Mesendoderm (in vitro differentiated cells): ENCODE measurements at regions not wholly inside any gene's neighbourhood (a gene's known extent, or its start where the extent isn't known, plus 50 kb on each side); places are given as distances from the start of the nearest gene placed in this dataset.

ENCODE experiments used
- DNase-seq: peaks from one replicate; pipeline ENCODE4 v3.0.0; 2013
- H2AK5ac ChIP-seq: 2 replicates; pipeline ENCODE4 v1.6.1; 2013; ENCODE audit warnings: low read length, inconsistent platforms
- H2BK120ac ChIP-seq: 2 replicates; pipeline ENCODE4 v1.6.1; 2013; ENCODE audit warnings: low read depth, mild to moderate bottlenecking, low read length, moderate library complexity, mixed read lengths
- H2BK15ac ChIP-seq: replicated peaks from 2 replicates; pipeline ENCODE4 v1.6.1; 2013; ENCODE audit warnings: low read depth, mild to moderate bottlenecking, moderate library complexity
- H2BK5ac ChIP-seq: 2 replicates; pipeline ENCODE4 v1.6.1; 2013; ENCODE audit warnings: low read length, inconsistent platforms
- H3K18ac ChIP-seq: 2 replicates; pipeline ENCODE4 v1.6.1; 2013; ENCODE audit warnings: mild to moderate bottlenecking, low read length, mixed read lengths
- H3K23ac ChIP-seq: one replicate; pipeline ENCODE4 v1.6.1; 2013; ENCODE audit warnings: low read length
- H3K27ac ChIP-seq: 2 replicates; pipeline ENCODE4 v1.5.1; 2013; ENCODE audit warnings: low read depth, mild to moderate bottlenecking, inconsistent platforms, low read length, moderate library complexity
- H3K27me3 ChIP-seq: 2 replicates; pipeline ENCODE4 v1.6.1; 2013; ENCODE audit warnings: low read length, control low read depth, mild to moderate bottlenecking, inconsistent platforms; ENCODE audit not compliant: insufficient read depth, poor library complexity
- H3K36me3 ChIP-seq: 2 replicates; pipeline ENCODE4 v1.6.1; 2013; ENCODE audit warnings: low read length, inconsistent platforms; ENCODE audit not compliant: control insufficient read depth, insufficient read depth
- H3K4ac ChIP-seq: one replicate; pipeline ENCODE4 v1.6.1; 2013; ENCODE audit warnings: low read depth, mild to moderate bottlenecking, low read length, moderate library complexity
- H3K4me1 ChIP-seq: 2 replicates; pipeline ENCODE4 v1.6.1; 2013; ENCODE audit warnings: low read depth, low read length, inconsistent platforms; ENCODE audit not compliant: control insufficient read depth
- H3K4me2 ChIP-seq: 2 replicates; pipeline ENCODE4 v1.6.1; 2013; ENCODE audit warnings: low read length
- H3K4me3 ChIP-seq: 2 replicates; pipeline ENCODE4 v1.5.1; 2013; ENCODE audit warnings: mild to moderate bottlenecking, low read length
- H3K56ac ChIP-seq: one replicate; pipeline ENCODE4 v1.6.1; 2013; ENCODE audit warnings: low read length
- H3K79me1 ChIP-seq: 2 replicates; pipeline ENCODE4 v1.6.1; 2013; ENCODE audit warnings: low read length, inconsistent platforms
- H3K79me2 ChIP-seq: 2 replicates; pipeline ENCODE4 v1.6.1; 2013; ENCODE audit warnings: mild to moderate bottlenecking, low read length; ENCODE audit not compliant: control insufficient read depth, insufficient read depth
- H3K9ac ChIP-seq: 2 replicates; pipeline ENCODE4 v1.6.1; 2013; ENCODE audit warnings: low read length, inconsistent platforms
- H4K5ac ChIP-seq: one replicate; pipeline ENCODE4 v1.6.1; 2013; ENCODE audit warnings: low read length
- H4K8ac ChIP-seq: one replicate; pipeline ENCODE4 v1.6.1; 2013; ENCODE audit warnings: low read depth, mild to moderate bottlenecking, control low read depth, low read length, moderate library complexity
- WGBS: extraction: QIAGEN DNeasy Blood & Tissue Kit; methylation state at CpG from one replicate; pipeline ENCODE4 v1.1.7; 2013; ENCODE audit warnings: low lambda C conversion rate, missing lambda C conversion rate; ENCODE audit not compliant: insufficient coverage; ENCODE audit errors: extremely low coverage; 5-methylcytosine and 5-hydroxymethylcytosine counted together

DNA sequence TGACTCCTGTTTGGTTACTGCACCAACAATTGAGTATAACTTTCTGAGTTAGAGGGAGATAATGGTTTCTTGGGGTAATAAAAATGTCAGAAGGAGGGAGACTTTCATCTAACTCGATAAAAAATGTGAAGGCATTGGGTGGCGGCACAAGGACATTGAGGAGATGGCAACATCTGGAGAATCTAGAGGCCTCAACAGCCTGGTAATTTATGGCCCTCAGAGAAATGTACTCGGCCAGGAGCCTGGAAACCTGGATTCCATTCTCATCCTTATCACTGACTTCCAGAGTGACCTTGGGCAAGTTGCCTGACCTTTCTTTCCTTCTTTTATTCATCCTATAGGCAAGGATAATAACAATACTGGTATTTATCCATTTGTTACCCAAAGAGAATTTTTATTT lies 173.5 kb upstream of the MEX3C start:
- no peak overlapping the region for H3K56ac ChIP-seq

DNA sequence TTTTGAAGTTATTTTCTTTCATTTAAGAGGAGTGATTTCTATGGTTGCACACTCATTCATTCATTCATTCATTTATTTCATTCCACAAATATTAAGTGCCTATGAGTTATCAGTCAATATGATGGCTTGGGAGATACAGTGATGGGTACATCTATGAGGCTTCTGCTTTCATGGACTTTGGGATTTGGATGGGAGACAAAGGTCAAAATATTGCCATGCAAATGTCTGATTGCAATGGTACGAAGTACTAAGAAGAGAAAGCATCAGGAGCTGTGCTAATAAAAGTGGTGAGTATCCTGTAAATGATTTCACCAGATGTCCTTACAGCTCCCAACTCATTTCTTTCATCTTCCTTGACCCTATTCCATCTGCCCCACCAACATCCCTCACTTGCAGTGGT lies 174.4 kb upstream of the MEX3C start:
- no peak overlapping the region for H3K4me2 ChIP-seq
- no peak for DNase-seq
- no peak overlapping the region for H3K23ac ChIP-seq
- no peak overlapping the region for H4K5ac ChIP-seq
- no peaks in the 10 kb centered on the region for H3K4me1 ChIP-seq
- no peaks in the 10 kb centered on the region for H3K27me3 ChIP-seq
- no peak overlapping the region for H3K18ac ChIP-seq
- H3K79me1 ChIP-seq, result no peaks in the 10 kb centered on the region
- H3K9ac ChIP-seq, result no peak overlapping the region
- H2AK5ac ChIP-seq, result no peak overlapping the region
- H3K79me2 ChIP-seq, result no peaks in the 10 kb centered on the region
- H3K36me3 ChIP-seq, result no peaks in the 10 kb centered on the region
- WGBS, result no CpG with 5 or more reads among the region's 1 CpG
- no peak overlapping the region for H2BK120ac ChIP-seq
- H2BK5ac ChIP-seq, result no peak overlapping the region
- H3K4me3 ChIP-seq, result no peak overlapping the region
- no peak overlapping the region for H4K8ac ChIP-seq
- no peak overlapping the region for H2BK15ac ChIP-seq
- no peak overlapping the region for H3K27ac ChIP-seq
- no peak overlapping the region for H3K56ac ChIP-seq
- H3K4ac ChIP-seq, result no peak overlapping the region

More for the DNA sequence above, 173.5 kb upstream of the MEX3C start:
- no peak overlapping the region for H4K8ac ChIP-seq
- H3K36me3 ChIP-seq, result no peaks in the 10 kb centered on the region
- H2BK120ac ChIP-seq, result no peak overlapping the region
- no CpG with 5 or more reads among the region's 3 CpGs for WGBS
- H2BK5ac ChIP-seq, result no peak overlapping the region
- no peak overlapping the region for H3K23ac ChIP-seq
- H3K4ac ChIP-seq, result no peak overlapping the region
- H2BK15ac ChIP-seq, result no peak overlapping the region
- H3K79me2 ChIP-seq, result no peaks in the 10 kb centered on the region
- no peak for DNase-seq
- no peaks in the 10 kb centered on the region for H3K4me1 ChIP-seq
- no peak overlapping the region for H3K18ac ChIP-seq
- H2AK5ac ChIP-seq, result no peak overlapping the region
- no peak overlapping the region for H3K4me2 ChIP-seq
- H3K9ac ChIP-seq, result no peak overlapping the region
- H3K79me1 ChIP-seq, result no peaks in the 10 kb centered on the region
- H3K27me3 ChIP-seq, result no peaks in the 10 kb centered on the region
- H3K4me3 ChIP-seq, result no peak overlapping the region
- no peak overlapping the region for H4K5ac ChIP-seq
- no peak overlapping the region for H3K27ac ChIP-seq

DNA sequence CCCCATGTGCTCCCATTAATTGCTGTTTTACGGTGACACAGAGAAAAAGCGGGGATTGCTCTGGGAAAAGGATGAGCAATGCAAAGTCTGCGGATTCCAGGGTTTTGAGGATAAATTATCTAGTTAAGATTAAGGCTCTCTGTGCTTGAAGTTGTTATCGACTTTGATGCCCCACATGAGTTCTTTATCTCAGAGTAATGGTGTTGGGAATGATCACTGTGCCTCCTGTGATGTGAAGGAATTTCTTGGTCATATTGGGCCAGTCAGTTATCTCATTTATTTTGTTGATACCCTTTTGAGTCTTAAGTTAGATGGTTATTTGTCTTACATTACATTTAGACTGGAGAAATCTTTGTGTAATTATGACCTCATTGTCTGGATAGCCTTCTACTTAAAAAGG lies 184.6 kb upstream of the MEX3C start:
- Histone ChIP-seq H3K4me2 (no peak overlapping the region), H2BK5ac (no peak overlapping the region), H3K23ac (no peak overlapping the region), H4K8ac (no peak overlapping the region), H3K27ac (no peak overlapping the region), H3K56ac (no peak overlapping the region), H3K79me1 (no peaks in the 10 kb centered on the region), H3K4me1 (no peaks in the 10 kb centered on the region), H3K27me3 (no peaks in the 10 kb centered on the region), H3K9ac (no peak overlapping the region), H3K4ac (peak overlapping the region; percentile 46), H4K5ac (no peak overlapping the region), H2BK15ac (no peak overlapping the region), H3K4me3 (no peak overlapping the region), H2BK120ac (no peak overlapping the region), H2AK5ac (no peak overlapping the region), H3K79me2 (no peaks in the 10 kb centered on the region), H3K36me3 (no peaks in the 10 kb centered on the region), H3K18ac (no peak overlapping the region)
- DNase-seq, result peak; percentile 65
- no CpG with 5 or more reads among the region's 4 CpGs for WGBS

DNA sequence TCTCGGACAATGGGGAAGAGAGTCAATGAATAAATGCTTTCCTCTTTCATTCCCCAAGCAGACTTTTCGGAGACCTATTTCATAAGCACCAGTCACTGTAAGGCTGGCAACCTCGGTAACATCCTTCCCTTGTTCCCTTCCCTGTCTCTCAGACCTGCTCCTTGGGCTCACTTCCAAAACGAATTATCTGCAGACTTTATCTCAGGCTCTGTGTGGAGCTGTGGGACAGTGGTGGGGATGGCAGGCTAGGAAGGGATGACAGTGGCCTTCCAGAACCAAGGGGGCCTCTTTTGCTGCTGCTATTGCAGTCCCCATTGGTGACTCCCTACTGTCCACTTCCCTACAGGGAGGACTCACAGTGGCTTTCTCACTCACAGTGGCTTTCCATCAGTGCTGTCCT lies 185.6 kb upstream of the MEX3C start:
- H2BK5ac ChIP-seq, result no peak overlapping the region
- no peak overlapping the region for H3K4ac ChIP-seq
- no peak overlapping the region for H4K8ac ChIP-seq
- H3K36me3 ChIP-seq, result no peaks in the 10 kb centered on the region
- DNase-seq, result peak; percentile 54
- no peak overlapping the region for H2AK5ac ChIP-seq
- H2BK120ac ChIP-seq, result no peak overlapping the region
- H3K9ac ChIP-seq, result no peak overlapping the region
- H3K4me1 ChIP-seq, result no peaks in the 10 kb centered on the region
- H3K27ac ChIP-seq, result no peak overlapping the region
- H3K23ac ChIP-seq, result no peak overlapping the region
- H3K56ac ChIP-seq, result no peak overlapping the region
- WGBS, result no CpG with 5 or more reads among the region's 4 CpGs
- H3K4me2 ChIP-seq, result no peak overlapping the region
- no peak overlapping the region for H2BK15ac ChIP-seq
- H3K79me2 ChIP-seq, result no peaks in the 10 kb centered on the region
- no peaks in the 10 kb centered on the region for H3K27me3 ChIP-seq
- H4K5ac ChIP-seq, result no peak overlapping the region
- no peak overlapping the region for H3K4me3 ChIP-seq
- no peaks in the 10 kb centered on the region for H3K79me1 ChIP-seq
- H3K18ac ChIP-seq, result peak overlapping the region; percentile 62

DNA sequence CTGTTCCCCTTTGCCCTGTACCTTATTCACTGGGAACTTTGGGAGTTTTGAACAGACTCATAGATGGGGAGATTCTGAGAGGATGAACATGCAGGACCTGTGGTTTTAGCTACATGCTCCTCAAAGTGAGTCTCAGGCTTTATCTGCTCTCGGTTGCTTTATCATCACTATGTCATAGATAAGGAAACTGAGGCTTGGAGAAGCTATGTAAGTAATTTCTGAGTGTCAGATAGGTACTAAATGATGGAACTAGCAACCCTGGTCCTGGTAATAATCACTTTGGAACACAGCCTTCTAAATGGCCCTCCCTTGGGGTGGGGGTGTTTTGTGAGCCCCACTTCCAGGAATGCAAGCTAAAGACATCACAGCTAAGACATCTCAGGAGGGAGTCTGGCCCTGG lies 186.2 kb upstream of the MEX3C start:
- Histone ChIP-seq H4K8ac (no peak overlapping the region), H2AK5ac (no peak overlapping the region), H3K23ac (no peak overlapping the region), H3K79me2 (no peaks in the 10 kb centered on the region), H3K27ac (no peak overlapping the region), H3K4ac (no peak overlapping the region), H3K27me3 (no peaks in the 10 kb centered on the region), H3K4me1 (no peaks in the 10 kb centered on the region), H3K9ac (no peak overlapping the region), H3K79me1 (no peaks in the 10 kb centered on the region), H2BK15ac (no peak overlapping the region), H4K5ac (no peak overlapping the region), H3K56ac (no peak overlapping the region), H3K4me3 (no peak overlapping the region), H2BK120ac (no peak overlapping the region), H3K36me3 (no peaks in the 10 kb centered on the region), H2BK5ac (no peak overlapping the region), H3K4me2 (no peak overlapping the region), H3K18ac (peak overlapping the region; percentile 62)
- WGBS, result no CpG with 5 or more reads among the region's 1 CpG
- DNase-seq, result peak; percentile 54

DNA sequence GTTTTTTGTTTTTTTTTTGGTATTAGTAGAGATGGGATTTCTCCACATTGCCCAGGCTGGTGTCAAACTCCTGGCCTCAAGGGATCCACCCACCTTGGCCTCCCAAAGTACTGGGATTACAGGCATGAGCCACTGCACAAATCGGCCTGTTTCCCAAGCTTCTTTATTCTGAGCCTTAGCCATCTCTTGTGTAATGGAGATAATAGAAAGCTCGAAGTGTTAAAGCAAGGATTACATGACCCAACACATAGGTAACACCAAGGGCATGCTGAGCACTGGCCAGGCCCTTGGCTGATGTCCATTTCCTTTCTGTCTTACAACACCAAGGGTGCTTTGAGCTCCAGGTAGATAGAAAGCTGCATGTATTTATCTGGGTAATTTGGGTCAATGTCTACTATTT lies 187.8 kb upstream of the MEX3C start:
- no peak for DNase-seq
- Histone ChIP-seq H3K79me2 (no peaks in the 10 kb centered on the region), H3K23ac (no peak overlapping the region), H3K79me1 (no peaks in the 10 kb centered on the region), H3K4ac (no peak overlapping the region), H3K18ac (no peak overlapping the region), H3K27me3 (no peaks in the 10 kb centered on the region), H3K4me2 (no peak overlapping the region), H3K56ac (no peak overlapping the region), H2BK5ac (no peak overlapping the region), H2BK120ac (no peak overlapping the region), H3K27ac (no peak overlapping the region), H3K36me3 (no peaks in the 10 kb centered on the region), H4K8ac (no peak overlapping the region), H2AK5ac (no peak overlapping the region), H4K5ac (no peak overlapping the region), H3K4me1 (no peaks in the 10 kb centered on the region), H3K4me3 (no peak overlapping the region), H2BK15ac (no peak overlapping the region), H3K9ac (no peak overlapping the region)
- WGBS, result no CpG with 5 or more reads among the region's 2 CpGs
